IMR-90 (cell line): ENCODE measurements at regions not wholly inside any gene's neighbourhood (a gene's known extent, or its start where the extent isn't known, plus 50 kb on each side); places are given as distances from the start of the nearest gene placed in this dataset.

ENCODE experiments used
- FOS ChIP-seq: fragments of 150-350 bp; IDR thresholded peaks from 2 replicates; pipeline ENCODE4 v1.6.1; 2016; ENCODE audit warnings: low read depth, low read length
- POLR2A ChIP-seq: IDR thresholded peaks from 2 replicates; pipeline ENCODE4 v1.6.1; 2012; ENCODE audit warnings: mild to moderate bottlenecking, low read depth, low read length
- TF ChIP-seq, protein P1 (sequence below): fragments of 150-350 bp; IDR thresholded peaks from 2 replicates; pipeline ENCODE4 v1.6.1; 2016; ENCODE audit warnings: low read depth, mild to moderate bottlenecking, low read length, moderate library complexity, borderline replicate concordance

DNA sequence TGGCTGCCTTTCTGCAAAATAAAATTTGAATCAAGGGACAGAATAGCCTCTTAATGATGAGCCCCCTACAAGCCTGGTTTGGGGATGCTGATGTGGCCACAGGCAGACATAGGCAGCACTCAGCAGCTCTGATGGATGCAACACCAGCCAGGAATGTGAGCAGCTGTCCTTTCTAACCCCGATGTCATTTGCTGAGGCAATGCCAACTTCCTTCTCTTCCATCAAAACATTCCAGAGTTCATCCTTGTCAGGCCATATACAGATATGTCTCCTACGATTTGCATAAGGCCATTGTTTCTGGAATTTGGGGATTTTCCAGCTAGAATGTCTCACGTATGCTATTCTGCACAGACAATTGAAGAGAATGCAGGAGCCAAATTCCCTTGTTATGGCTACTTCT is 52.1 kb upstream of the MYOCD start:
- TF ChIP-seq POLR2A (no peak), FOS (no peak)
- TF ChIP-seq, protein P1, sequence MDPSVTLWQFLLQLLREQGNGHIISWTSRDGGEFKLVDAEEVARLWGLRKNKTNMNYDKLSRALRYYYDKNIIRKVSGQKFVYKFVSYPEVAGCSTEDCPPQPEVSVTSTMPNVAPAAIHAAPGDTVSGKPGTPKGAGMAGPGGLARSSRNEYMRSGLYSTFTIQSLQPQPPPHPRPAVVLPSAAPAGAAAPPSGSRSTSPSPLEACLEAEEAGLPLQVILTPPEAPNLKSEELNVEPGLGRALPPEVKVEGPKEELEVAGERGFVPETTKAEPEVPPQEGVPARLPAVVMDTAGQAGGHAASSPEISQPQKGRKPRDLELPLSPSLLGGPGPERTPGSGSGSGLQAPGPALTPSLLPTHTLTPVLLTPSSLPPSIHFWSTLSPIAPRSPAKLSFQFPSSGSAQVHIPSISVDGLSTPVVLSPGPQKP = no peak
